Upper lobe of left lung (tissue), 6 donors: ENCODE measurements at regions not wholly inside any gene's neighbourhood (a gene's known extent, or its start where the extent isn't known, plus 50 kb on each side); places are given as distances from the start of the nearest gene placed in this dataset.

Experiments used
- ATAC-seq, 2 donors: fragments of 200-7000 bp; cut with Tn5 transposase; one replicate each; pipeline ENCODE4 v1.9.1; 2022; ENCODE audit warnings: mild to moderate bottlenecking in 2 of 2, moderate library complexity in 2 of 2; ENCODE audit not compliant: low FRiP score in 2 of 2
- DNase-seq, 2 donors: peaks; one replicate each; pipeline ENCODE4 v3.0.0-alpha.2; 2019 to 2020
- H3K27ac ChIP-seq, 4 donors: fragments of 200-600 bp; sonication (generic); one replicate each; pipeline ENCODE4 v1.5.1; 2016 to 2019
- H3K27me3 ChIP-seq, 4 donors: fragments of 200-600 bp; sonication (generic); one replicate each; pipeline ENCODE4 v1.5.1; 2017 to 2019
- H3K36me3 ChIP-seq, 4 donors: fragments of 200-600 bp; sonication (generic); one replicate each; pipeline ENCODE4 v1.5.1; 2016 to 2019
- H3K4me1 ChIP-seq, 4 donors: fragments of 200-600 bp; sonication (generic); one replicate each; pipeline ENCODE4 v1.5.1; 2018 to 2019
- H3K4me3 ChIP-seq, 4 donors: fragments of 200-600 bp; sonication (generic); one replicate each; pipeline ENCODE4 v1.5.1; 2017 to 2019; ENCODE audit warnings: mild to moderate bottlenecking in 2 of 4, moderate library complexity in 1 of 4
- H3K9me3 ChIP-seq, 4 donors: fragments of 200-600 bp; sonication (generic); one replicate each; pipeline ENCODE4 v1.5.1; 2018 to 2019
- EP300 ChIP-seq, 4 donors: sonication (generic); formaldehyde crosslinking; IDR thresholded peaks; one replicate each; pipeline ENCODE4 v1.5.1; 2017; ENCODE audit warnings: antibody characterized with exemption in 4 of 4, control low read depth in 2 of 4
- POLR2A ChIP-seq, 4 donors: fragments of 450-650 bp; IDR thresholded peaks; one replicate each; pipeline ENCODE4 v1.5.1; 2016 to 2017; ENCODE audit warnings: antibody characterized with exemption in 4 of 4, mild to moderate bottlenecking in 2 of 4
- POLR2AphosphoS5 ChIP-seq, 2 donors: sonication (generic); formaldehyde crosslinking; IDR thresholded peaks; one replicate each; pipeline ENCODE4 v1.5.1; 2017; ENCODE audit warnings: antibody characterized with exemption in 2 of 2
- WGBS, 2 donors: methylation state at CpG; one replicate each; pipeline ENCODE4 v1.1.5; 2017 to 2018; 5-methylcytosine and 5-hydroxymethylcytosine counted together
- TF ChIP-seq, protein P1 (sequence below), 6 experiments: fragments of 450-650 bp in 4 of 6; fragments of 200-600 bp in 2 of 6; sonication (generic) in 2 of 6; IDR thresholded peaks; one replicate each; pipeline ENCODE4 v1.5.1; 2016 to 2019; ENCODE audit warnings: antibody characterized with exemption in 6 of 6
- donor health status: DM: no; HTN: no; CAD: no; lungs with moderate emphysema.
- donor health status: DM: no; HTN: yes; CAD: no; lungs with severe emphysema.

GRCh38 chr7:25549271-25549921, 321.1 kb upstream of the NPVF start:
- Histone ChIP-seq H3K4me3 (no peak overlapping the region), H3K27me3 (no peaks in the 10 kb centered on the region), H3K4me1 (peaks cover 0 to 6% (median 0%) of the 10 kb centered on the region in 4 donors), H3K9me3 (no peaks in the 10 kb centered on the region), H3K27ac (no peak overlapping the region), H3K36me3 (no peaks in the 10 kb centered on the region)
- no peak for TF ChIP-seq POLR2AphosphoS5 (IDR thresholded peaks at IDR 0.05)
- TF ChIP-seq POLR2A (IDR thresholded peaks at IDR 0.05) = no peak
- TF ChIP-seq, protein P1, sequence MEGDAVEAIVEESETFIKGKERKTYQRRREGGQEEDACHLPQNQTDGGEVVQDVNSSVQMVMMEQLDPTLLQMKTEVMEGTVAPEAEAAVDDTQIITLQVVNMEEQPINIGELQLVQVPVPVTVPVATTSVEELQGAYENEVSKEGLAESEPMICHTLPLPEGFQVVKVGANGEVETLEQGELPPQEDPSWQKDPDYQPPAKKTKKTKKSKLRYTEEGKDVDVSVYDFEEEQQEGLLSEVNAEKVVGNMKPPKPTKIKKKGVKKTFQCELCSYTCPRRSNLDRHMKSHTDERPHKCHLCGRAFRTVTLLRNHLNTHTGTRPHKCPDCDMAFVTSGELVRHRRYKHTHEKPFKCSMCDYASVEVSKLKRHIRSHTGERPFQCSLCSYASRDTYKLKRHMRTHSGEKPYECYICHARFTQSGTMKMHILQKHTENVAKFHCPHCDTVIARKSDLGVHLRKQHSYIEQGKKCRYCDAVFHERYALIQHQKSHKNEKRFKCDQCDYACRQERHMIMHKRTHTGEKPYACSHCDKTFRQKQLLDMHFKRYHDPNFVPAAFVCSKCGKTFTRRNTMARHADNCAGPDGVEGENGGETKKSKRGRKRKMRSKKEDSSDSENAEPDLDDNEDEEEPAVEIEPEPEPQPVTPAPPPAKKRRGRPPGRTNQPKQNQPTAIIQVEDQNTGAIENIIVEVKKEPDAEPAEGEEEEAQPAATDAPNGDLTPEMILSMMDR (IDR thresholded peaks at IDR 0.05) = no peak
- TF ChIP-seq EP300 (IDR thresholded peaks at IDR 0.05) = no peak
- no peak for ATAC-seq
- no peak for DNase-seq
- 77 to 80% methylated on average over 6 of the region's 6 CpGs for WGBS, 2 donors

GRCh38 chr7:25550149-25550548, 321.9 kb upstream of the NPVF start:
- no peak overlapping the region for H3K27ac ChIP-seq
- TF ChIP-seq, protein P1 (IDR thresholded peaks at IDR 0.05) = no peak
- no peak for TF ChIP-seq POLR2AphosphoS5 (IDR thresholded peaks at IDR 0.05)
- no peak for TF ChIP-seq POLR2A (IDR thresholded peaks at IDR 0.05)
- TF ChIP-seq EP300 (IDR thresholded peaks at IDR 0.05) = no peak
- ATAC-seq = no peak
- no peak overlapping the region for H3K4me3 ChIP-seq
- WGBS, 2 donors = 90 to 91% methylated on average over 5 of the region's 5 CpGs
- no peak for DNase-seq
- H3K4me1 ChIP-seq = peaks cover 0 to 6% (median 0%) of the 10 kb centered on the region in 4 donors
- no peaks in the 10 kb centered on the region for H3K27me3 ChIP-seq
- H3K36me3 ChIP-seq = no peaks in the 10 kb centered on the region
- H3K9me3 ChIP-seq = no peaks in the 10 kb centered on the region

DNA sequence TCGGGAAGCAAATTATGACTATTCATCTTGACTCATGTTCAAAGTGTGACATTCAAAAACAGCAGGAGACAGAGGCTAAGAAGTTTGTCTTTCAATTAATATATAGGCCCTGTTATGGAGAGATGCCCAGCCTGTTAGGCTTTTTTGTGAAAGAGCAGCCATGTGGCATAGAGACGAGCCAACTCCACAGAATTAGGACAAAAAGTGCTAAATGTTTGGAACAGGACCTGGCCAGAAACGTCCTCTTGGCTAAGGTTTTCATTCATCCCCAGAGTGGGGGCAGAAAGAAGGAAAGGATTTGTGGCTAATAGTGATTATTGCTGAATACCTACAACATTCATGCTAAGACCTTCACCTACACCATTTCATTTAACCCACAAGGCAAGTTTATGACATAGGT, 324.7 kb upstream of the NPVF start:
- no peaks in the 10 kb centered on the region for H3K9me3 ChIP-seq
- no peaks in the 10 kb centered on the region for H3K27me3 ChIP-seq
- 69 to 81% methylated on average over 3 of the region's 3 CpGs for WGBS, 2 donors
- no peaks in the 10 kb centered on the region for H3K36me3 ChIP-seq
- no peak overlapping the region for H3K27ac ChIP-seq
- peaks cover 0 to 6% (median 0%) of the 10 kb centered on the region in 4 donors for H3K4me1 ChIP-seq
- TF ChIP-seq, protein P1 (IDR thresholded peaks at IDR 0.05) = no peak
- TF ChIP-seq POLR2AphosphoS5 (IDR thresholded peaks at IDR 0.05) (no peak), EP300 (IDR thresholded peaks at IDR 0.05) (no peak), POLR2A (IDR thresholded peaks at IDR 0.05) (no peak)
- no peak overlapping the region for H3K4me3 ChIP-seq
- DNase-seq (no peak), ATAC-seq (no peak)

- TF ChIP-seq POLR2A (IDR thresholded peaks at IDR 0.05) (no peak), EP300 (IDR thresholded peaks at IDR 0.05) (no peak), POLR2AphosphoS5 (IDR thresholded peaks at IDR 0.05) (no peak)
- TF ChIP-seq, protein P1 (IDR thresholded peaks at IDR 0.05) = no peak
- Histone ChIP-seq H3K36me3 (no peaks in the 10 kb centered on the region), H3K27ac (no peak overlapping the region), H3K27me3 (no peaks in the 10 kb centered on the region), H3K4me3 (no peak overlapping the region), H3K4me1 (peaks cover 0 to 1% (median 0%) of the 10 kb centered on the region in 4 donors), H3K9me3 (no peaks in the 10 kb centered on the region)
- ATAC-seq = no peak
- WGBS, 2 donors = 85 to 86% methylated on average over 8 to 13 of the region's 13 CpGs
- no peak for DNase-seq
Measured at GRCh38 chr7:25553580-25554291, 325.4 kb upstream of the NPVF start.
